AG09319 (cell line): ENCODE measurements at regions not wholly inside any gene's neighbourhood (a gene's known extent, or its start where the extent isn't known, plus 50 kb on each side); places are given as distances from the start of the nearest gene placed in this dataset.

Source experiments
- DNase-seq: peaks from one replicate; pipeline ENCODE4 v3.0.0-alpha.2; 2010; ENCODE audit warnings: low read depth; ENCODE audit errors: extremely low read depth
- TF ChIP-seq, protein P1 (sequence below): IDR thresholded peaks from 2 replicates; pipeline ENCODE4 v1.5.1; 2011; ENCODE audit warnings: low read depth, mild to moderate bottlenecking, inconsistent platforms, low read length, moderate library complexity

DNA sequence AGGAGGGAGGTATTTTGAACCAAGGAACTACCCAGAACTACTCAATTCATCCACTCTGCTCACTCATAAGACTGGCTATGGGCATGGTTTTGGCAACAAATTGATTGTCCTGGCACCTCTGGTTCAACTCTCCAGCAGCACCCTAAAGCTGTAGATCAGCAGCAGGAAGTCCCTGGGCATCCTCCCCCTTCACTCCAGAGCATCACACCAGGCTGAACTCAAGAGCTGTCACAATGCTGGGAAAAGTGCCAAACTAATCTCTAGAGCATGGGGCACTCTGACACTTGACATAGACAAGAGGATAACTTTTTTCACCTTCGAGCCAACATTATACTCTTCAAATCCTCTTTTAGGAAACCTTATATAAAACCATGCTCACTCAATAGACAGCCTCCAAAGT, 154.1 kb upstream of the RBBP8 start:
- TF ChIP-seq, protein P1, sequence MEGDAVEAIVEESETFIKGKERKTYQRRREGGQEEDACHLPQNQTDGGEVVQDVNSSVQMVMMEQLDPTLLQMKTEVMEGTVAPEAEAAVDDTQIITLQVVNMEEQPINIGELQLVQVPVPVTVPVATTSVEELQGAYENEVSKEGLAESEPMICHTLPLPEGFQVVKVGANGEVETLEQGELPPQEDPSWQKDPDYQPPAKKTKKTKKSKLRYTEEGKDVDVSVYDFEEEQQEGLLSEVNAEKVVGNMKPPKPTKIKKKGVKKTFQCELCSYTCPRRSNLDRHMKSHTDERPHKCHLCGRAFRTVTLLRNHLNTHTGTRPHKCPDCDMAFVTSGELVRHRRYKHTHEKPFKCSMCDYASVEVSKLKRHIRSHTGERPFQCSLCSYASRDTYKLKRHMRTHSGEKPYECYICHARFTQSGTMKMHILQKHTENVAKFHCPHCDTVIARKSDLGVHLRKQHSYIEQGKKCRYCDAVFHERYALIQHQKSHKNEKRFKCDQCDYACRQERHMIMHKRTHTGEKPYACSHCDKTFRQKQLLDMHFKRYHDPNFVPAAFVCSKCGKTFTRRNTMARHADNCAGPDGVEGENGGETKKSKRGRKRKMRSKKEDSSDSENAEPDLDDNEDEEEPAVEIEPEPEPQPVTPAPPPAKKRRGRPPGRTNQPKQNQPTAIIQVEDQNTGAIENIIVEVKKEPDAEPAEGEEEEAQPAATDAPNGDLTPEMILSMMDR, result no peak
- no peak for DNase-seq

DNA sequence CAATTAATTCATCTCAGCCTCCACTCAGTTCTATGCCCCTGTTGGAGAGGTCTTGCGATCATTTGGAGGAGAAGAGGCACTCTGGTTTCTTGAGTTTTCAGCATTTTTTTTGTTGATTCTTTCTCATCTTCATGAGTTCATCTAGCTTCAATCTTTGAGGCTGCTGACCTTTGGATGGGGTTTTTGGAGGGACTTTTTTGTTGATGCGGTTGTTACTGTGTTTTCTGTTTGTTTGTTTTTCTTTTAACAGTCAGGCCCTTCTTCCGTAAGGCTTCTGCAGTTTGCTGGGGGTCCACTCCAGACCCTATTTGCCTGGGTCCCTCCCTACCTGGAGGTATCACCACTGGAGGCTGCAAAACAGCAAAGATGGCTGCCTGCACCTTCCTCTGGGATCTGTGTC, 149.9 kb upstream of the RBBP8 start:
- TF ChIP-seq, protein P1, result no peak

GRCh38 chr18:22783662-22784076, 149.5 kb upstream of the RBBP8 start:
- DNase-seq, result no peak
- TF ChIP-seq, protein P1, result no peak

More for the DNA sequence above, 149.9 kb upstream of the RBBP8 start:
- no peak for DNase-seq

DNA sequence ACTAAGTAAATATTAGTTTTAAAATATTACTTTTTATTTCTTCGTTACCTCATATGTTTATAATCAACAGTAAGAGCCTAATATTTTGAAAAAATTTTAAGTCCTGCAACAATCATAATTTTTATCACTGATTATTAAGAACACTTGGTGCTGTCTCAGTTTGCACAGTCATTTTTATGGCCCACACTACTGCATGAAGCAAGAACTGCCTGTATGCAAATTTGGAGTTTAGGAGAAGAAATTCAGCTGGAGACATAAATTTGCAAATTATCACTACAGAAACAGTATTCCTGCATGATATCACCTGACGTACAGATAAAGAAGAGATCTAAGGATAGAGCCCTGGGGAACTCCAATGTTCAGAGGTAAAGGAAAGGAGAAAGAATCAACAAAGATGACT, 144.1 kb upstream of the RBBP8 start:
- TF ChIP-seq, protein P1, result no peak
- DNase-seq, result no peak

DNA sequence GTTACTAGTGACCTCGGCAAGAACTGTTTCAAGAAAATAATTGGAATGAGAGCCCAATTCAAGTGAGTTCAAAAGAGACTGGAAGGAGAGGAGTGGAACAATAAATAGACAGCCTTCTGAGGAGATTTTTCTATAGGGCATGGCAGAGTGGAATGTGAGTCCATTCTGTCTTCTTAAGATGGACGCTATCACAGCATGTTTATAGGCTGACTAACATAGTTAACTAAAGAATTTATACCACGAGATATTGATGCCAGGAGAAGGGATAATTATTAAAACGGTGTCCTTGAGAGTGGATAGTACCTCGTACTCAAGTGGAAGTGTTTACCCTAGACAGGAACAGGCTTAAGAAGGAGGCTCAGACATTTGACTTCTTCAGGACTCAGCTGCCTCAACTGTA, 143.5 kb upstream of the RBBP8 start:
- TF ChIP-seq, protein P1, result no peak
- no peak for DNase-seq

DNA sequence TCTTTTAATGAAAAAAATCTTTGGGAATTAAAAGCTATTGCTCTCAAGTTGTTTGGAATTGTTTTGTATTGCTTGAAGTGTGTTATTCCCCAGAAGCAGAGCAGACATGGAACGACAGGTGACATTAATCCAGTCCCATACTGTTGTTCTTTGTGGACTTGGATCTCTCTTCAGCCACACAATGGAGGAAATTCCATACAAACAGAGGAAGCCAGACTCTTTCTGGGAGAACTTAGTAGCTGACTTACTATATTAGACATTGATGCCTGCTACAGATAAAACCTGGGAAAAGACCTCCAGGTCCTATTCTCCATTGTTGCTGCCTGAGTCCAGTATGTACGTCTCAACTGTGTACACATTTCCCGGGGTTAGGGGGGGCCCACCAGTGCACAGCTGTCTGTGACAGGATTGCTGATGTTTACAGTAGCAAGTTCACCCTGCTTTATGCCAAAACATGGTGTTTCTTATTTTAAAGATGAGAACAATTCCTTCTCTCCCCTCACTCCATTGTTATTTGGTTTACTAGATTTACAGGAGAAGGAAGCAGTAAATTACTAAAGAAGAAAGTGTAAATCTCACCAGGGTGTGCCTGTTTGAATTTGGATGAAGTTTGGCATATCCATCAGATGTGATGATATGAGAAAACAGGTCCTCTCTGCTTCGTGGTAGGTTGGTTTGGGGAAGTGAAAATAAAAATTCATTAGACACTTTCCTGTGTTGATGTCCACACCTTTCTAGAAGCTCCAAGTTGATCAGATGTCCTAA, 142.4 kb upstream of the RBBP8 start:
- TF ChIP-seq, protein P1, result no peak
- no peak for DNase-seq

- DNase-seq, result no peak
- TF ChIP-seq, protein P1, result no peak
These were observed 141.9 kb upstream of the RBBP8 start for GRCh38 chr18:22791310-22791610.
